HepG2 (cell line): ENCODE measurements at regions not wholly inside any gene's neighbourhood (a gene's known extent, or its start where the extent isn't known, plus 50 kb on each side); places are given as distances from the start of the nearest gene placed in this dataset.

Source experiments
- ATAC-seq: fragments of 200-7000 bp; cut with Tn5 transposase; 3 replicates; pipeline ENCODE4 v1.9.1; 2020; ENCODE audit warnings: mild to moderate bottlenecking, moderate library complexity
- BruUV-seq: library from RNA; stranded (reverse); fragments of 400-500 nt; replicated peaks from 2 replicates; lab custom pipeline; 2021; lab: Mats Ljungman, UMichigan
- CTCF ChIA-PET: fragments of 300-600 bp; formaldehyde crosslinking; extraction: SDS; loops from one replicate; lab custom pipeline; 2021; ENCODE audit warnings: low total read pairs, inconsistent platforms, low intra/inter-chr PET ratio; lab: Yijun Ruan, JAX
- POLR2A ChIA-PET: fragments of 350-600 bp; sonication (Branson Sonifier 250); formaldehyde crosslinking; loops from one replicate; lab custom pipeline; 2020; ENCODE audit warnings: antibody characterized with exemption, inconsistent platforms; lab: Yijun Ruan, JAX
- DNase-seq: peaks from one replicate; pipeline ENCODE4 v3.0.0-alpha.2; 2015; ENCODE audit warnings: low spot score
- FAIRE-seq: peaks from 3 replicates; lab custom pipeline; 2011; peaks lifted over from hg19 to GRCh38; lab: Jason Lieb, UNC
- H2AFZ ChIP-seq: one replicate; pipeline ENCODE4 v1.6.1; 2011; ENCODE audit warnings: low read length, inconsistent platforms
- H3K27ac ChIP-seq: fragments of 300-600 bp; 3 replicates; pipeline ENCODE4 v1.8.0; 2011; ENCODE audit warnings: mixed run types, mild to moderate bottlenecking, mixed read lengths, low read length, inconsistent platforms; ENCODE audit not compliant: insufficient read depth; ENCODE audit errors: extremely low read length
- H3K27me3 ChIP-seq, 2 experiments: fragments of 200-600 bp in 1 of 2; 2 replicates in 1 of 2; 3 replicates in 1 of 2; pipeline versions ENCODE4 v1.6.0 to v1.8.0; 2011; ENCODE audit warnings: low read length in 2 of 2, mild to moderate bottlenecking in 2 of 2, moderate library complexity in 2 of 2, inconsistent platforms in 1 of 2; ENCODE audit not compliant: insufficient read depth in 2 of 2, control insufficient read depth in 1 of 2
- H3K36me3 ChIP-seq, 2 experiments: fragments of 200-600 bp in 1 of 2; replicated peaks in 1 of 2; 2 replicates in 1 of 2; 3 replicates in 1 of 2; pipeline versions ENCODE4 v1.5.1 to v1.8.0; 2011; ENCODE audit warnings: low read length in 2 of 2, inconsistent platforms in 1 of 2; ENCODE audit not compliant: insufficient read depth in 2 of 2, control insufficient read depth in 1 of 2
- H3K4me1 ChIP-seq: 2 replicates; pipeline ENCODE4 v1.5.1; 2012; ENCODE audit warnings: low read length, inconsistent platforms; ENCODE audit not compliant: insufficient read depth
- H3K4me2 ChIP-seq: 2 replicates; pipeline ENCODE4 v1.6.0; 2011; ENCODE audit warnings: low read depth, low read length, inconsistent platforms
- H3K4me3 ChIP-seq, 3 experiments: fragments of 200-600 bp in 1 of 3; sonication (generic), shearing (Covaris generic) in 1 of 3; replicated peaks in 1 of 3; 2 replicates each; pipeline ENCODE4 v1.5.1; 2011 to 2016; ENCODE audit warnings: low read length in 3 of 3, inconsistent platforms in 2 of 3, low read depth in 2 of 3, mild to moderate bottlenecking in 2 of 3, control low read depth in 1 of 3, mixed read lengths in 1 of 3; ENCODE audit not compliant: insufficient read depth in 1 of 3
- H3K79me2 ChIP-seq: one replicate; pipeline ENCODE4 v1.6.1; 2011; ENCODE audit warnings: low read length, inconsistent platforms; ENCODE audit not compliant: insufficient read depth
- H3K9ac ChIP-seq: 2 replicates; pipeline ENCODE4 v1.6.0; 2011; ENCODE audit warnings: mild to moderate bottlenecking, low read depth, low read length, inconsistent platforms; ENCODE audit not compliant: insufficient read depth
- H3K9me3 ChIP-seq: 2 replicates; pipeline ENCODE4 v1.5.1; 2012; ENCODE audit warnings: mild to moderate bottlenecking, low read length
- H4K20me1 ChIP-seq: 2 replicates; pipeline ENCODE4 v1.6.0; 2011; ENCODE audit warnings: inconsistent platforms, mild to moderate bottlenecking, low read length, moderate library complexity; ENCODE audit not compliant: insufficient read depth
- ATF7 ChIP-seq, 2 experiments: fragments of 450-650 bp in 1 of 2; sonication (generic) in 1 of 2; formaldehyde crosslinking in 1 of 2; IDR thresholded peaks; 2 replicates each; pipeline versions ENCODE4 v1.4.0 to v1.6.1; 2016 to 2020; ENCODE audit warnings: antibody characterized with exemption in 1 of 2, mild to moderate bottlenecking in 1 of 2, missing genetic modification reagents in 1 of 2
- PLRG1 ChIP-seq: fragments of 450-650 bp; conservative IDR thresholded peaks from 2 replicates; pipeline ENCODE4 v1.6.1; 2016
- SATB2 ChIP-seq: sonication (generic); formaldehyde crosslinking; IDR thresholded peaks from 2 replicates; pipeline ENCODE4 v1.5.0; 2020; ENCODE audit warnings: missing genetic modification reagents
- TAF15 ChIP-seq: fragments of 200-400 bp; formaldehyde crosslinking; IDR thresholded peaks from one replicate; pipeline ENCODE4 v1.6.1; 2018; ENCODE audit warnings: mild to moderate bottlenecking, low read depth, low read length; ENCODE audit not compliant: poor library complexity, severe bottlenecking
- ZNF253 ChIP-seq: sonication (generic); formaldehyde crosslinking; IDR thresholded peaks from 2 replicates; pipeline ENCODE4 v1.8.0; 2022; ENCODE audit warnings: mild to moderate bottlenecking, missing genetic modification reagents, borderline replicate concordance
- ZNF33A ChIP-seq: sonication (generic); formaldehyde crosslinking; IDR thresholded peaks from 2 replicates; pipeline ENCODE4 v1.5.1; 2020; ENCODE audit warnings: missing genetic modification reagents, mild to moderate bottlenecking, moderate library complexity, borderline replicate concordance
- ZNF572 ChIP-seq: sonication (generic); formaldehyde crosslinking; IDR thresholded peaks from 2 replicates; pipeline ENCODE4 v1.5.1; 2020; ENCODE audit warnings: mild to moderate bottlenecking, missing genetic modification reagents
- ZNF691 ChIP-seq: sonication (generic); formaldehyde crosslinking; IDR thresholded peaks from 2 replicates; pipeline ENCODE4 v1.4.0; 2020; ENCODE audit warnings: missing genetic modification reagents, low read depth, mild to moderate bottlenecking, borderline replicate concordance
- ZNF720 ChIP-seq: sonication (generic); formaldehyde crosslinking; IDR thresholded peaks from 2 replicates; pipeline ENCODE4 v1.4.0; 2020; ENCODE audit warnings: missing genetic modification reagents
- WGBS: methylation state at CpG from one replicate; pipeline ENCODE4 v1.1.6; 2017; ENCODE audit warnings: low lambda C conversion rate; 5-methylcytosine and 5-hydroxymethylcytosine counted together
- in situ Hi-C: cut with HindIII; loops from 2 replicates; pipeline ENCODE4 v1.10.0; 2017; ENCODE audit warnings: low pct_unique_long_range_greater_than_20kb; ENCODE audit not compliant: extremely low pct_ligation_motif_present
- intact Hi-C: fragments of 100-400 bp; cut with micrococcal nuclease; formaldehyde crosslinking; loops from one replicate; pipeline ENCODE4 v1.10.0; 2022; ENCODE audit not compliant: unreplicated experiment
- TF ChIP-seq, protein P1 (sequence below): sonication (generic); formaldehyde crosslinking; IDR thresholded peaks from 2 replicates; pipeline ENCODE4 v1.4.0; 2020; ENCODE audit warnings: missing genetic modification reagents

DNA sequence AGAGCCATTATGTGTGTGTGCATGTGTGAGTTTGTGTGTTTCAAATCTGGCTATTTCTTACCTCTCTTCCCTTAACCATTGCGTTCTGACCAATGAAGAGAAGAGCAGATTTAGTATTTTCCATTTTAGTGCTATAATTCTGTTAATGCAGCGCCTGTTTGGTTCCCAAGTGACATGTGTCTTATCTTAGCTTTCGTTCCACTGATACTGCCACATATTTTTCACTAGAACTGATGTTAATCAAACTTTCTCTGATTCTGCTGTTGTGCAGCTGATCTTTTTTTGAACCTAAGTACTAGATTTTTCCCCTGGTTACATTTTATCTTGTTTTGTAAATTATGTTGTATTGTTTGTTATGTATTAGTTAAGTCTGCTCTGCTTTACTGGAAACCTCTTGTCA lies 152.9 kb upstream of the MID1 start:
- H3K4me1 ChIP-seq: no peaks in the 10 kb centered on the region
- WGBS: no CpG with 5 or more reads among the region's 3 CpGs
- ATAC-seq (no peak), DNase-seq (no peak), FAIRE-seq (no peak)
- no peak overlapping the region for H3K4me2 ChIP-seq
- H3K27me3 ChIP-seq: no peaks in the 10 kb centered on the region
- no peaks in the 10 kb centered on the region for H3K79me2 ChIP-seq
- TF ChIP-seq ZNF572 (CRISPR knock-in tag) (no peak), ATF7 (IDR thresholded peaks at IDR 0.05) (no peak), ATF7 (CRISPR knock-in tag; IDR thresholded peaks at IDR 0.05) (no peak), ZNF691 (no peak), TAF15 (no peak), ZNF720 (CRISPR knock-in tag) (no peak), SATB2 (no peak), ZNF253 (CRISPR knock-in tag) (no peak), PLRG1 (no peak), ZNF33A (CRISPR knock-in tag) (no peak)
- TF ChIP-seq, protein P1, sequence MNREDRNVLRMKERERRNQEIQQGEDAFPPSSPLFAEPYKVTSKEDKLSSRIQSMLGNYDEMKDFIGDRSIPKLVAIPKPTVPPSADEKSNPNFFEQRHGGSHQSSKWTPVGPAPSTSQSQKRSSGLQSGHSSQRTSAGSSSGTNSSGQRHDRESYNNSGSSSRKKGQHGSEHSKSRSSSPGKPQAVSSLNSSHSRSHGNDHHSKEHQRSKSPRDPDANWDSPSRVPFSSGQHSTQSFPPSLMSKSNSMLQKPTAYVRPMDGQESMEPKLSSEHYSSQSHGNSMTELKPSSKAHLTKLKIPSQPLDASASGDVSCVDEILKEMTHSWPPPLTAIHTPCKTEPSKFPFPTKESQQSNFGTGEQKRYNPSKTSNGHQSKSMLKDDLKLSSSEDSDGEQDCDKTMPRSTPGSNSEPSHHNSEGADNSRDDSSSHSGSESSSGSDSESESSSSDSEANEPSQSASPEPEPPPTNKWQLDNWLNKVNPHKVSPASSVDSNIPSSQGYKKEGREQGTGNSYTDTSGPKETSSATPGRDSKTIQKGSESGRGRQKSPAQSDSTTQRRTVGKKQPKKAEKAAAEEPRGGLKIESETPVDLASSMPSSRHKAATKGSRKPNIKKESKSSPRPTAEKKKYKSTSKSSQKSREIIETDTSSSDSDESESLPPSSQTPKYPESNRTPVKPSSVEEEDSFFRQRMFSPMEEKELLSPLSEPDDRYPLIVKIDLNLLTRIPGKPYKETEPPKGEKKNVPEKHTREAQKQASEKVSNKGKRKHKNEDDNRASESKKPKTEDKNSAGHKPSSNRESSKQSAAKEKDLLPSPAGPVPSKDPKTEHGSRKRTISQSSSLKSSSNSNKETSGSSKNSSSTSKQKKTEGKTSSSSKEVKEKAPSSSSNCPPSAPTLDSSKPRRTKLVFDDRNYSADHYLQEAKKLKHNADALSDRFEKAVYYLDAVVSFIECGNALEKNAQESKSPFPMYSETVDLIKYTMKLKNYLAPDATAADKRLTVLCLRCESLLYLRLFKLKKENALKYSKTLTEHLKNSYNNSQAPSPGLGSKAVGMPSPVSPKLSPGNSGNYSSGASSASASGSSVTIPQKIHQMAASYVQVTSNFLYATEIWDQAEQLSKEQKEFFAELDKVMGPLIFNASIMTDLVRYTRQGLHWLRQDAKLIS (CRISPR knock-in tag): no peak
- no TSS peak for BruUV-seq
- no peak overlapping the region for H3K4me3 ChIP-seq
- no peak overlapping the region for H3K27ac ChIP-seq
- H3K9ac ChIP-seq: no peak overlapping the region
- no peaks in the 10 kb centered on the region for H3K36me3 ChIP-seq
- intact Hi-C loops (no loop called here), in situ Hi-C loops (no loop called here)
- no peak overlapping the region for H2AFZ ChIP-seq
- CTCF ChIA-PET: no interaction called here
- H3K9me3 ChIP-seq: no peaks in the 10 kb centered on the region
- no peaks in the 10 kb centered on the region for H4K20me1 ChIP-seq
- POLR2A ChIA-PET: no interaction called here
